Mononuclear cell (primary cell): ENCODE measurements at regions not wholly inside any gene's neighbourhood (a gene's known extent, or its start where the extent isn't known, plus 50 kb on each side); places are given as distances from the start of the nearest gene placed in this dataset.
"Not testable (repeated sequence)": the region's sequence is repeated elsewhere in the genome, so short reads cannot be mapped to it uniquely, and the experiment has no call there.

Experiments used
- H3K27me3 ChIP-seq: 2 replicates; pipeline ENCODE4 v1.6.0; 2011; ENCODE audit warnings: low read length, control low read depth; ENCODE audit not compliant: insufficient read depth
- H3K4me1 ChIP-seq: 2 replicates; pipeline ENCODE4 v1.5.1; 2011; ENCODE audit warnings: mild to moderate bottlenecking, low read length, control low read depth; ENCODE audit not compliant: insufficient read depth
- H3K4me3 ChIP-seq: 2 replicates; pipeline ENCODE4 v1.5.1; 2011; ENCODE audit warnings: mild to moderate bottlenecking, low read length, moderate library complexity
- H3K9me3 ChIP-seq: 2 replicates; pipeline ENCODE4 v1.5.1; 2011; ENCODE audit warnings: low read depth, mild to moderate bottlenecking, control low read depth, low read length

DNA sequence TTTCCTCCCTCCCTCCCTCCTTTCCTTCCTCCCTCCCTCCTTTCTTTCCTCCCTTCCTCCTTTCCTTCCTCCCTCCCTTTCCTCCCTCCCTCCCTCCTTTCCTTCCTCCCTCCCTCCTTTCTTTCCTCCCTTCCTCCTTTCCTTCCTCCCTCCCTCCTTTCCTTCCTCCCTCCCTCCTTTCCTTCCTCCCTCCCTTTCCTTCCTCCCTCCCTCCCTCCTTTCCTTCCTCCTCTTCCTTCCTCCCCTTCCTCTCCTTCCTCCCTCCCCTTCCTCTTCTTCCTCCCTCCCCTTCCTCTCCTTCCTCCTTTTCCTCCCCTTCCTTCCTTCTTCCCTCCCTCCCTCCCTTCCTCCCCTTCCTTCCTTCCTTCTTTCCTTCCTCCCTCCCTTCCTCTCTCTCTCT is 748.5 kb downstream of the EPHA4 start:
- not testable (repeated sequence) for H3K4me1 ChIP-seq, H3K27me3 ChIP-seq, H3K9me3 ChIP-seq, H3K4me3 ChIP-seq

DNA sequence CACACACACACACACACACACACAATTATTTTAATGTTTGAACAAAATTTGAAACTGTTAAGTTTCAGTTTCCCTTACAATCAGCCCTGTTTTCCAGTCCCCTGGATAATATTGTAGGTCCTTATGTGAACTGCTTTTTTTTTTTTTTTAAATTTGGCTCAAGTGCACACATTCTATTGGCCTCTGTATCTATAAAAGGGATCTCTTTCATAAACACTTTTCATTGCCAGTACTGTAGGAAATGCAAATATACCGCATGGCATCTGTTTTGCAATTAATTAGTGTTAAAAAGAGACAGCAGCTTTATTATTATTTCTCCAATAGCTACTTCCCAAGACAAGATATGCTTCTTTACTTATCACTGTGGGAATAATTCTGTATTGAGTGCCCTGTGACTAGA is 738.7 kb downstream of the EPHA4 start:
- Histone ChIP-seq H3K27me3 (no peaks in the 10 kb centered on the region), H3K4me3 (no peak overlapping the region), H3K4me1 (no peaks in the 10 kb centered on the region), H3K9me3 (no peaks in the 10 kb centered on the region)

GRCh38 chr2:220835583-220835982 is 736.5 kb downstream of the EPHA4 start:
- no peaks in the 10 kb centered on the region for H3K27me3 ChIP-seq
- H3K4me3 ChIP-seq, result no peak overlapping the region
- no peaks in the 10 kb centered on the region for H3K4me1 ChIP-seq
- no peaks in the 10 kb centered on the region for H3K9me3 ChIP-seq

GRCh38 chr2:220837226-220837625 is 734.9 kb downstream of the EPHA4 start:
- H3K4me1 ChIP-seq, result no peaks in the 10 kb centered on the region
- no peaks in the 10 kb centered on the region for H3K9me3 ChIP-seq
- H3K4me3 ChIP-seq, result peak overlapping the region; percentile 1
- no peaks in the 10 kb centered on the region for H3K27me3 ChIP-seq

- no peak overlapping the region for H3K4me3 ChIP-seq
- H3K4me1 ChIP-seq, result no peaks in the 10 kb centered on the region
- H3K27me3 ChIP-seq, result no peaks in the 10 kb centered on the region
- no peaks in the 10 kb centered on the region for H3K9me3 ChIP-seq
Measured at GRCh38 chr2:220842901-220843665, 729.0 kb downstream of the EPHA4 start.

DNA sequence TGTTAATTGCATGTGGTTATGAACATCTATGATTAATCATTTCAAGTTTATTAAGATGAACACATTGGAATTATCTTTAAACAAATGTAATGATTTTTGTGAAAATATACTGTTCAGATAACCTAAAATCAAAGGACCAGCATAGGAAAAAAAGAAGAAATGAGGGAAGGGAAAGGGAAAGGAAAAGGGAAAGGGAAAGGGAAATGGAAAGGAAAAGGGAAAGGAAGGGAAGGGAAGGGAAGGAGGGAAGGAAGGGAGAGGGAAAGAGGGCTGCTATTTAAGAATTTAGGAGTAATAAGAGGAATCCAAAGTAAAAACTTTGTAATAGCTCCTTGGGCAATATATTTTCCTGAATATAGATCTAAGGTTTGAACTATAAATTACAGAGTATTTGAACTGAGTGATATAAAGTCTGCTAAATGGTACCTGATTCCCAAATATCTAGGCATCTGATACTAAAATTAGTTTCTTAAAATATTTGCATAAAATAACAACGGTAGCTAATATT is 726.3 kb downstream of the EPHA4 start:
- H3K4me1 ChIP-seq, result no peaks in the 10 kb centered on the region
- H3K27me3 ChIP-seq, result no peaks in the 10 kb centered on the region
- H3K4me3 ChIP-seq, result no peak overlapping the region
- no peaks in the 10 kb centered on the region for H3K9me3 ChIP-seq

GRCh38 chr2:220847006-220847405 is 725.1 kb downstream of the EPHA4 start:
- H3K4me1 ChIP-seq, result no peaks in the 10 kb centered on the region
- no peaks in the 10 kb centered on the region for H3K9me3 ChIP-seq
- H3K27me3 ChIP-seq, result no peaks in the 10 kb centered on the region
- no peak overlapping the region for H3K4me3 ChIP-seq

GRCh38 chr2:220847589-220847988 is 724.5 kb downstream of the EPHA4 start:
- no peaks in the 10 kb centered on the region for H3K9me3 ChIP-seq
- no peak overlapping the region for H3K4me3 ChIP-seq
- H3K4me1 ChIP-seq, result no peaks in the 10 kb centered on the region
- H3K27me3 ChIP-seq, result no peaks in the 10 kb centered on the region

- Histone ChIP-seq H3K27me3 (no peaks in the 10 kb centered on the region), H3K4me1 (no peaks in the 10 kb centered on the region), H3K9me3 (no peaks in the 10 kb centered on the region), H3K4me3 (no peak overlapping the region)
Measured at GRCh38 chr2:220849433-220849832, 722.7 kb downstream of the EPHA4 start.

DNA sequence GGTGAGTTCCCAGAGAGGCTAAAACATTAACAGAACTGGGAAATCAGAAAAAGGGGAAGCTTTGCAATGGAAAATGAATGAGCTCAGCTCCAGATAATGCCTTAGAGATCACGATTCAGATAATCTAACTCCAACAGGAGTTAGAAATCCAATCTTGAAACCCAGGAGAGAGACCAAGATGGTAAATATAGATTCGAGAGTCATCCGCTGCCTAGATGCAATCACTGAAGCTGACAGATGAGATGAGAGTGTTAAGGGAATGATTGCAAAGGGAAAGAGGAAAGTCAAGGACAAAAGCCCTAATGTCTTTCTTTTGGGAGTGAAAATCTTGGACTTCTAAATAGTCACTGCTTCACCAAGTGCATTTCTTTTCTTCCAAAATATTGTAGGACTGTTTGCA is 722.0 kb downstream of the EPHA4 start:
- Histone ChIP-seq H3K9me3 (no peaks in the 10 kb centered on the region), H3K4me3 (no peak overlapping the region), H3K27me3 (no peaks in the 10 kb centered on the region), H3K4me1 (no peaks in the 10 kb centered on the region)

- Histone ChIP-seq H3K9me3 (no peaks in the 10 kb centered on the region), H3K4me1 (no peaks in the 10 kb centered on the region), H3K4me3 (no peak overlapping the region), H3K27me3 (no peaks in the 10 kb centered on the region)
Measured at GRCh38 chr2:220855296-220855695, 716.8 kb downstream of the EPHA4 start.

- H3K4me1 ChIP-seq, result no peaks in the 10 kb centered on the region
- no peak overlapping the region for H3K4me3 ChIP-seq
- no peaks in the 10 kb centered on the region for H3K9me3 ChIP-seq
- no peaks in the 10 kb centered on the region for H3K27me3 ChIP-seq
Measured at GRCh38 chr2:220856486-220856885, 715.6 kb downstream of the EPHA4 start.

GRCh38 chr2:220857368-220857767 is 714.7 kb downstream of the EPHA4 start:
- H3K4me1 ChIP-seq, result no peaks in the 10 kb centered on the region
- H3K27me3 ChIP-seq, result no peaks in the 10 kb centered on the region

GRCh38 chr2:220858101-220858500 is 714.0 kb downstream of the EPHA4 start:
- Histone ChIP-seq H3K27me3 (no peaks in the 10 kb centered on the region), H3K4me3 (no peak overlapping the region)

More at GRCh38 chr2:220857368-220857767, 714.7 kb downstream of the EPHA4 start:
- Histone ChIP-seq H3K4me3 (no peak overlapping the region), H3K9me3 (no peaks in the 10 kb centered on the region)

GRCh38 chr2:220871909-220872308 is 700.2 kb downstream of the EPHA4 start:
- H3K4me1 ChIP-seq, result no peaks in the 10 kb centered on the region
- no peaks in the 10 kb centered on the region for H3K9me3 ChIP-seq
- H3K4me3 ChIP-seq, result no peak overlapping the region
- H3K27me3 ChIP-seq, result no peaks in the 10 kb centered on the region

More at GRCh38 chr2:220858101-220858500, 714.0 kb downstream of the EPHA4 start:
- Histone ChIP-seq H3K4me1 (no peaks in the 10 kb centered on the region), H3K9me3 (no peaks in the 10 kb centered on the region)
